ENCODE measurements at regions not wholly inside any gene's neighbourhood (a gene's known extent, or its start where the extent isn't known, plus 50 kb on each side); places are given as distances from the start of the nearest gene placed in this dataset.

- Histone ChIP-seq H3K4me2 (ENCODE audit: low read length) (no peak overlapping the region), H3K27me3 (ENCODE audit: insufficient read depth, low read length) (no peaks in the 10 kb centered on the region), H3K4me3 (ENCODE audit: insufficient read depth, low read depth, low read length) (no peak overlapping the region), H3K27ac (ENCODE audit: low read depth, low read length) (no peak overlapping the region), H3K36me3 (ENCODE audit: insufficient read depth, low read length) (no peaks in the 10 kb centered on the region), H4K20me1 (ENCODE audit: insufficient read depth, low read length) (no peaks in the 10 kb centered on the region), H3K79me2 (ENCODE audit: insufficient read depth, low read length) (no peaks in the 10 kb centered on the region), H3K4me1 (ENCODE audit: insufficient read depth, low read length) (no peaks in the 10 kb centered on the region), H3K9ac (ENCODE audit: low read length) (no peak overlapping the region), H3K9me3 (ENCODE audit: insufficient read depth, low read depth, low read length) (no peaks in the 10 kb centered on the region), H2AFZ (ENCODE audit: low read depth, low read length) (no peak overlapping the region)
- H3K36me3 Mint-ChIP-seq (ENCODE audit: low read depth, unreplicated experiment): no peaks in the 10 kb centered on the region
- H3K4me1 Mint-ChIP-seq (ENCODE audit: low read depth, unreplicated experiment): no peaks in the 10 kb centered on the region
- peaks cover 6% of the 10 kb centered on the region for H3K27me3 Mint-ChIP-seq (ENCODE audit: low read depth, unreplicated experiment)
- DNase-seq (ENCODE audit: low read depth) (no peak), FAIRE-seq (no peak)
- TF ChIP-seq CTCF (IDR thresholded peaks at IDR 0.05; ENCODE audit: insufficient read depth, low read depth, low read length) (no peak), EZH2 (IDR thresholded peaks at IDR 0.05; ENCODE audit: insufficient read depth, low read length) (no peak)
- H3K27ac Mint-ChIP-seq (ENCODE audit: unreplicated experiment): no peak overlapping the region
- no peaks in the 10 kb centered on the region for H3K9me3 Mint-ChIP-seq (ENCODE audit: unreplicated experiment)
- no peak overlapping the region for H3K4me3 Mint-ChIP-seq (ENCODE audit: unreplicated experiment)
Observed at GRCh38 chr1:244264163-244264562, 187.5 kb downstream of the ADSS2 start.

- FAIRE-seq: no peak
- no peak overlapping the region for H3K27ac ChIP-seq (ENCODE audit: low read depth, low read length)
- Mint-ChIP-seq H3K4me3 (ENCODE audit: unreplicated experiment) (no peak overlapping the region), H3K27ac (ENCODE audit: unreplicated experiment) (peak overlapping the region; percentile 37), H3K4me1 (ENCODE audit: low read depth, unreplicated experiment) (no peaks in the 10 kb centered on the region), H3K36me3 (ENCODE audit: low read depth, unreplicated experiment) (no peaks in the 10 kb centered on the region), H3K27me3 (ENCODE audit: low read depth, unreplicated experiment) (peaks cover 6% of the 10 kb centered on the region), H3K9me3 (ENCODE audit: unreplicated experiment) (no peaks in the 10 kb centered on the region)
- no peak overlapping the region for H3K4me2 ChIP-seq (ENCODE audit: low read length)
- H3K9ac ChIP-seq (ENCODE audit: low read length): no peak overlapping the region
- no peaks in the 10 kb centered on the region for H4K20me1 ChIP-seq (ENCODE audit: insufficient read depth, low read length)
- no peak for TF ChIP-seq CTCF (IDR thresholded peaks at IDR 0.05; ENCODE audit: insufficient read depth, low read depth, low read length)
- H3K4me3 ChIP-seq (ENCODE audit: insufficient read depth, low read depth, low read length): no peak overlapping the region
- no peaks in the 10 kb centered on the region for H3K27me3 ChIP-seq (ENCODE audit: insufficient read depth, low read length)
- H3K79me2 ChIP-seq (ENCODE audit: insufficient read depth, low read length): no peaks in the 10 kb centered on the region
- H3K4me1 ChIP-seq (ENCODE audit: insufficient read depth, low read length): no peaks in the 10 kb centered on the region
- no peak overlapping the region for H2AFZ ChIP-seq (ENCODE audit: low read depth, low read length)
- H3K9me3 ChIP-seq (ENCODE audit: insufficient read depth, low read depth, low read length): peaks cover 2% of the 10 kb centered on the region
- DNase-seq (ENCODE audit: low read depth): no peak
- H3K36me3 ChIP-seq (ENCODE audit: insufficient read depth, low read length): no peaks in the 10 kb centered on the region
Observed at GRCh38 chr1:244265507-244265906, 186.2 kb downstream of the ADSS2 start.

GRCh38 chr1:244269169-244269568 is 182.5 kb downstream of the ADSS2 start:
- Histone ChIP-seq H3K27ac (ENCODE audit: low read depth, low read length) (no peak overlapping the region), H2AFZ (ENCODE audit: low read depth, low read length) (no peak overlapping the region), H3K4me2 (ENCODE audit: low read length) (no peak overlapping the region), H3K9me3 (ENCODE audit: insufficient read depth, low read depth, low read length) (peaks cover 4% of the 10 kb centered on the region), H3K4me3 (ENCODE audit: insufficient read depth, low read depth, low read length) (no peak overlapping the region), H3K27me3 (ENCODE audit: insufficient read depth, low read length) (no peaks in the 10 kb centered on the region), H4K20me1 (ENCODE audit: insufficient read depth, low read length) (no peaks in the 10 kb centered on the region), H3K79me2 (ENCODE audit: insufficient read depth, low read length) (no peaks in the 10 kb centered on the region), H3K4me1 (ENCODE audit: insufficient read depth, low read length) (peaks cover 17% of the 10 kb centered on the region), H3K9ac (ENCODE audit: low read length) (no peak overlapping the region), H3K36me3 (ENCODE audit: insufficient read depth, low read length) (no peaks in the 10 kb centered on the region)
- H3K4me3 Mint-ChIP-seq (ENCODE audit: unreplicated experiment): no peak overlapping the region
- H3K27ac Mint-ChIP-seq (ENCODE audit: unreplicated experiment): no peak overlapping the region
- DNase-seq (ENCODE audit: low read depth): no peak
- TF ChIP-seq CTCF (IDR thresholded peaks at IDR 0.05; ENCODE audit: insufficient read depth, low read depth, low read length) (no peak), EZH2 (IDR thresholded peaks at IDR 0.05; ENCODE audit: insufficient read depth, low read length) (no peak)
- H3K27me3 Mint-ChIP-seq (ENCODE audit: low read depth, unreplicated experiment): peaks cover 6% of the 10 kb centered on the region
- peaks cover 5% of the 10 kb centered on the region for H3K9me3 Mint-ChIP-seq (ENCODE audit: unreplicated experiment)
- no peaks in the 10 kb centered on the region for H3K36me3 Mint-ChIP-seq (ENCODE audit: low read depth, unreplicated experiment)
- no peak for FAIRE-seq
- H3K4me1 Mint-ChIP-seq (ENCODE audit: low read depth, unreplicated experiment): peaks cover 21% of the 10 kb centered on the region
